VCaP (cell line): ENCODE measurements at regions not wholly inside any gene's neighbourhood (a gene's known extent, or its start where the extent isn't known, plus 50 kb on each side); places are given as distances from the start of the nearest gene placed in this dataset.

Experiments
- H3K27ac ChIP-seq: fragments of 450-650 bp; 2 replicates; pipeline ENCODE4 v1.5.1; 2017
- CTCF ChIP-seq: fragments of 450-650 bp; conservative IDR thresholded peaks from 2 replicates; pipeline ENCODE4 v1.5.1; 2017; ENCODE audit warnings: mild to moderate bottlenecking, moderate library complexity

GRCh38 chr7:156169474-156170370 is 357.5 kb upstream of the SHH start:
- TF ChIP-seq CTCF, result no peak

GRCh38 chr7:156168434-156168833 is 356.2 kb upstream of the SHH start:
- TF ChIP-seq CTCF, result no peak

More at GRCh38 chr7:156169474-156170370, 357.5 kb upstream of the SHH start:
- no peak overlapping the region for H3K27ac ChIP-seq

GRCh38 chr7:156167987-156168386 is 355.7 kb upstream of the SHH start:
- no peak overlapping the region for H3K27ac ChIP-seq
- TF ChIP-seq CTCF, result no peak

More at GRCh38 chr7:156168434-156168833, 356.2 kb upstream of the SHH start:
- no peak overlapping the region for H3K27ac ChIP-seq

- no peak for TF ChIP-seq CTCF
- no peak overlapping the region for H3K27ac ChIP-seq
Observed at GRCh38 chr7:156167417-156167807, 355.1 kb upstream of the SHH start.

- H3K27ac ChIP-seq, result no peak overlapping the region
- TF ChIP-seq CTCF, result no peak
Observed at GRCh38 chr7:156166692-156167416, 354.6 kb upstream of the SHH start.

GRCh38 chr7:156163747-156164146 is 351.5 kb upstream of the SHH start:
- H3K27ac ChIP-seq, result no peak overlapping the region
- no peak for TF ChIP-seq CTCF

- no peak for TF ChIP-seq CTCF
- no peak overlapping the region for H3K27ac ChIP-seq
Observed at GRCh38 chr7:156162451-156162850, 350.2 kb upstream of the SHH start.
